Epithelial cell of proximal tubule (primary cell): ENCODE measurements at regions not wholly inside any gene's neighbourhood (a gene's known extent, or its start where the extent isn't known, plus 50 kb on each side); places are given as distances from the start of the nearest gene placed in this dataset.
"Not testable (repeated sequence)": the region's sequence is repeated elsewhere in the genome, so short reads cannot be mapped to it uniquely, and the experiment has no call there.

Experiments used
- DNase-seq: peaks from one replicate; pipeline ENCODE4 v3.0.0-alpha.2; 2011; ENCODE audit warnings: low read depth
- H3K4me3 ChIP-seq: 2 replicates; pipeline ENCODE4 v1.5.1; 2011; ENCODE audit warnings: low read depth, mild to moderate bottlenecking, low read length
- CTCF ChIP-seq: conservative IDR thresholded peaks from 2 replicates; pipeline ENCODE4 v1.5.1; 2012; ENCODE audit warnings: low read depth, mild to moderate bottlenecking, low read length

GRCh38 chr14:51585055-51585454 is 66.7 kb upstream of the FRMD6 start:
- H3K4me3 ChIP-seq, result no peak overlapping the region
- TF ChIP-seq CTCF, result no peak
- no peak for DNase-seq

- DNase-seq, result no peak
- TF ChIP-seq CTCF, result no peak
- H3K4me3 ChIP-seq, result no peak overlapping the region
Measured at GRCh38 chr14:51592836-51593235, 58.9 kb upstream of the FRMD6 start.

- no peak for DNase-seq
- no peak for TF ChIP-seq CTCF
- no peak overlapping the region for H3K4me3 ChIP-seq
Measured at GRCh38 chr14:51593397-51593796, 58.3 kb upstream of the FRMD6 start.

GRCh38 chr14:51595881-51596455 is 55.7 kb upstream of the FRMD6 start:
- no peak for DNase-seq
- no peak for TF ChIP-seq CTCF
- H3K4me3 ChIP-seq, result no peak overlapping the region

- no peak for DNase-seq
- no peak for TF ChIP-seq CTCF
- H3K4me3 ChIP-seq, result no peak overlapping the region
Measured at GRCh38 chr14:51596488-51597117, 55.1 kb upstream of the FRMD6 start.

GRCh38 chr14:51597261-51598001 is 54.3 kb upstream of the FRMD6 start:
- TF ChIP-seq CTCF, result no peak
- no peak for DNase-seq

GRCh38 chr14:51598924-51599600 is 52.6 kb upstream of the FRMD6 start:
- not testable (repeated sequence) for DNase-seq, H3K4me3 ChIP-seq

More at GRCh38 chr14:51597261-51598001, 54.3 kb upstream of the FRMD6 start:
- no peak overlapping the region for H3K4me3 ChIP-seq
